ENCODE measurements at regions not wholly inside any gene's neighbourhood (a gene's known extent, or its start where the extent isn't known, plus 50 kb on each side); places are given as distances from the start of the nearest gene placed in this dataset.

DNA sequence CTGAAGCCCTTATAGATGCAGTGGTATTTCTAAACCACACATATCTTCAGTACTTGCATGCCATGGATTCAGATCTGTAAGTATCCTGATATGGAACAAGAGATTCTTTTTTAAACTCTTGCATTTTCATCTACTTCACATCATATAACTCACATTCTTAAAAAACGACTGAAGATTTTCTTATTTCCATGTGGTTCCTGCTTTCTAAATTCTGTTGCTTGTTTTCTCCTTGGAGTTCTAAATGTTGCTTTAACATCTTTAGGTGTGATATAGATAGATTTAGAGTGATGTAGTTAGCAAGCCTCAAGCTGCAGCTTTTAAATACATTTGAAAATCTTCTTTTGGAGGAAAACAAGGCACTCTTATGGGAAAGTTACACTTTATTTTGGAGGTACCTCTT is 455.4 kb downstream of the FOXG1 start:
- TF ChIP-seq, protein P1, sequence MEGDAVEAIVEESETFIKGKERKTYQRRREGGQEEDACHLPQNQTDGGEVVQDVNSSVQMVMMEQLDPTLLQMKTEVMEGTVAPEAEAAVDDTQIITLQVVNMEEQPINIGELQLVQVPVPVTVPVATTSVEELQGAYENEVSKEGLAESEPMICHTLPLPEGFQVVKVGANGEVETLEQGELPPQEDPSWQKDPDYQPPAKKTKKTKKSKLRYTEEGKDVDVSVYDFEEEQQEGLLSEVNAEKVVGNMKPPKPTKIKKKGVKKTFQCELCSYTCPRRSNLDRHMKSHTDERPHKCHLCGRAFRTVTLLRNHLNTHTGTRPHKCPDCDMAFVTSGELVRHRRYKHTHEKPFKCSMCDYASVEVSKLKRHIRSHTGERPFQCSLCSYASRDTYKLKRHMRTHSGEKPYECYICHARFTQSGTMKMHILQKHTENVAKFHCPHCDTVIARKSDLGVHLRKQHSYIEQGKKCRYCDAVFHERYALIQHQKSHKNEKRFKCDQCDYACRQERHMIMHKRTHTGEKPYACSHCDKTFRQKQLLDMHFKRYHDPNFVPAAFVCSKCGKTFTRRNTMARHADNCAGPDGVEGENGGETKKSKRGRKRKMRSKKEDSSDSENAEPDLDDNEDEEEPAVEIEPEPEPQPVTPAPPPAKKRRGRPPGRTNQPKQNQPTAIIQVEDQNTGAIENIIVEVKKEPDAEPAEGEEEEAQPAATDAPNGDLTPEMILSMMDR (conservative IDR thresholded peaks at IDR 0.05 in 1 of 2, IDR thresholded peaks at IDR 0.05 in 1 of 2; ENCODE audit: extremely low read depth in 1 of 2, insufficient read depth in 1 of 2, low read depth in 1 of 2, low read length in 2 of 2), result no peak
- TF ChIP-seq EZH2 (IDR thresholded peaks at IDR 0.05; ENCODE audit: borderline replicate concordance, low read length), result no peak
